Suprapubic skin (tissue), 4 donors: ENCODE measurements at regions not wholly inside any gene's neighbourhood (a gene's known extent, or its start where the extent isn't known, plus 50 kb on each side); places are given as distances from the start of the nearest gene placed in this dataset.

Experiments
- CTCF ChIP-seq, 2 donors: fragments of 200-600 bp in 1 of 2; fragments of 450-650 bp in 1 of 2; sonication (generic) in 1 of 2; IDR thresholded peaks; one replicate each; pipeline ENCODE4 v1.5.1; 2016 to 2019; ENCODE audit warnings: antibody characterized with exemption in 2 of 2, mild to moderate bottlenecking in 1 of 2, moderate library complexity in 1 of 2
- POLR2A ChIP-seq, 2 donors: fragments of 450-650 bp; IDR thresholded peaks; one replicate each; pipeline ENCODE4 v1.6.1; 2017; ENCODE audit warnings: antibody characterized with exemption in 2 of 2, mild to moderate bottlenecking in 2 of 2, moderate library complexity in 2 of 2
- POLR2AphosphoS5 ChIP-seq, 3 donors: sonication (generic); formaldehyde crosslinking; IDR thresholded peaks; one replicate each; pipeline ENCODE4 v1.6.1; 2017; ENCODE audit warnings: antibody characterized with exemption in 3 of 3

GRCh38 chr6:55047451-55048044 is 126.8 kb upstream of the HCRTR2 start:
- TF ChIP-seq CTCF (IDR thresholded peaks at IDR 0.05) (no peak), POLR2AphosphoS5 (IDR thresholded peaks at IDR 0.05) (no peak), POLR2A (IDR thresholded peaks at IDR 0.05) (no peak)
